ENCODE measurements at regions not wholly inside any gene's neighbourhood (a gene's known extent, or its start where the extent isn't known, plus 50 kb on each side); places are given as distances from the start of the nearest gene placed in this dataset.

DNA sequence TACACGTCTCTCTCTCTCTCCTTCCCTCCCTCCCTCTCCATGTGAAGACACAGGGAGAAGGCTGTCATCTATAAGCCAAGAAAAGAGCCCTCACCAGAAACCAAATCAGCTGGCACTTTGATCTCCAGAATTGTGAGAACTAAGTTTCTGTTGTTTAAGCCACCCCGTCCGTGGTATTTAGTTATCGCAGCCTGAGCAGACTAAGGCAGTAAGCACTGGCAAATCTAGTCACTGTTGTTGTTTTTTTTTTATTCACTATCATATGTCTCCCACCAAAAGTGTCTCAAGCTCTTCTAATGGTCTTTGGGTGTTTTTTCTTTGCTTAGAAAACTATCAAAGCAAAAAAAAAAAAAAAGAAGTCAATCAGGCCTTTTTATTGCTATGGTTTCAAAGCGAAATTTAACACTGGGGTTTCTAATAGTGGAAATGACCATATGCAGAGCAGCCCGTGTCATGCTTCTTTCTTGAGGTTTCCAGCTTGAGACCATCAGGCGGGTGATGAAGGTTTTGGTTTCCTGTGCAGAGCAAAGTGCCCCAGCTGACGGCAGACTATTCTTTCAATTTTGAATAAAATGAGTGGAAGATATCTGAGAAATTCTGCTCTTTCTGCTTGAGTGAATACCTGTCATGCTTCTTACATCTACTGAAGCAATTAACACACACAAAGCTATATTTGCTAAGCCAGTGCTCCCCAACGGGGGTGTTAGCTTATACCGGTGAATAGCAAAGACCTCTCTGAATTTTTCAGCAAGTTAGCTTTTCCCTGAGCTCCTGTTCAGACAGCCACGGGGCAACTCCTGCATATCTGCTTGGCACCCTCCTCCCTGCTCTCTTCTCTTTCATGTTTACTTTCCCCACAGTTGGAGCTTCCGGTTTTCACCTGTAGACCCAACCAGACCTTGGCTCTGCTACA, 394.1 kb upstream of the ATP5MC3 start:
- TF ChIP-seq EZH2 (IDR thresholded peaks at IDR 0.05; ENCODE audit: borderline replicate concordance, low read length) (no peak), CTCF (IDR thresholded peaks at IDR 0.05; ENCODE audit: low read length) (no peak)
